D721Med (cell line): ENCODE measurements at regions not wholly inside any gene's neighbourhood (a gene's known extent, or its start where the extent isn't known, plus 50 kb on each side); places are given as distances from the start of the nearest gene placed in this dataset.

Source experiments
- DNase-seq: peaks from one replicate; pipeline ENCODE4 v3.0.0; 2011; ENCODE audit warnings: low spot score; ENCODE audit not compliant: insufficient read length
- FAIRE-seq: peaks from 2 replicates; lab custom pipeline; 2011; peaks lifted over from hg19 to GRCh38; lab: Jason Lieb, UNC
- CTCF ChIP-seq: IDR thresholded peaks from 2 replicates; pipeline ENCODE4 v1.5.1; 2012; ENCODE audit warnings: mild to moderate bottlenecking, control low read depth; ENCODE audit not compliant: insufficient read depth; ENCODE audit errors: missing control alignments

DNA sequence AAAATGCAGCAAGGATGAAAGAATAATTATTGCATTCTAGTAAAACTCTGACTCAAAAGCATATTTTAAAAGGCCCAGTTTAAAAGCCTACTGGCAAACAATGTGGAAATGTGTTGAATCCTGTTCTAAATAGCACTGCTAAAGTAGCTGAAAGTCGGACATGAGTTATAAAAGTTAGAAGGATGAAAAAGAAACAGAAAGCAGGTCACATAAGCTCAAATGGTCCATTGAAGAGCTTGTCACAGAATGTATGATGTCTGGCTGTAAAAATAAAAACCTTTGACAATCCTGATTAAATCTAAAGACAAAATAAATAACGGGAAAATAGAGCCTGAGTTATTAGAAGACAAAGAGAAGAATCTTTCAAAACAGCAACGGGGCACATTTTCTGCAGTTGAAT is 218.6 kb upstream of the UFL1 start:
- DNase-seq (no peak), FAIRE-seq (no peak)
- no peak for TF ChIP-seq CTCF

GRCh38 chr6:96304997-96305396 is 216.6 kb upstream of the UFL1 start:
- DNase-seq, result no peak
- no peak for TF ChIP-seq CTCF
- no peak for FAIRE-seq

DNA sequence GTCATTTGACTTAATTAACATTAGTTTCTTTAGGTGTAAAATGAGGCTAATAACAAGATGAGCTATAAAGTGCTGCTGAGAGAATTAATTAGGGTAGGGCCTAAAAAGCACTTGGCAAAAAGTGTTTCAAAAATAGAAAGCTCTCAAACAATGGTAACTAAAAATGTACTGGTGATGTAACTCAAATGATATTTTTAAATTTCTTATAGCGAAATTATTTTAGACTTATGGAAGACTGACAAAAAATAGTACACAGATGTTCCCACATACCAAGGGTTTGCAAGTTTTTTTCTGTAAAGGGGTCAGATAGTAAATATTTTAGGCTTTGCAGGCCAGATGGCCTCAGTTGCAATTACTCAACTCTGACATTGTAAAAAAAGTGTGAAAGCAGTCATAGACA is 190.7 kb upstream of the UFL1 start:
- no peak for FAIRE-seq
- no peak for DNase-seq
- no peak for TF ChIP-seq CTCF

GRCh38 chr6:96340164-96340563 is 181.4 kb upstream of the UFL1 start:
- TF ChIP-seq CTCF, result no peak
- DNase-seq (no peak), FAIRE-seq (no peak)

DNA sequence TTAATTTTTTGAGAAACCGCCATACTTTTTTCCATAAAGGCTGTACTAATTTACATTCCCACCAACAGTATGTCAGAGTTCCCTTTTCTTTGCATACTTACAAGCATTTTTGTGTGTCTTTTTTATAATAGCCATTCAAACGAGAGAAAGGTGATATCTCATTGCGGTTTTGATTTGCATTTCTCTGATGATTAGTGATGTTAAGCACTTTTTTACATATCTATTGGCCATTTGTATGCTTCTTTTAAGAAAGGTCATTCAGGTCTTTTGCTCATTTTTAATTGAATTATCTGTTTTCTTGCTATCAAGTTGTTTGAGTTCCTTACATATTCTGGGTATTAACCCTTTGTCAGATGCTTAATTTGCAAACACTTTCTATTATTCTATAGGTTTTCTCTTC is 176.1 kb upstream of the UFL1 start:
- no peak for TF ChIP-seq CTCF
- FAIRE-seq (no peak), DNase-seq (no peak)

DNA sequence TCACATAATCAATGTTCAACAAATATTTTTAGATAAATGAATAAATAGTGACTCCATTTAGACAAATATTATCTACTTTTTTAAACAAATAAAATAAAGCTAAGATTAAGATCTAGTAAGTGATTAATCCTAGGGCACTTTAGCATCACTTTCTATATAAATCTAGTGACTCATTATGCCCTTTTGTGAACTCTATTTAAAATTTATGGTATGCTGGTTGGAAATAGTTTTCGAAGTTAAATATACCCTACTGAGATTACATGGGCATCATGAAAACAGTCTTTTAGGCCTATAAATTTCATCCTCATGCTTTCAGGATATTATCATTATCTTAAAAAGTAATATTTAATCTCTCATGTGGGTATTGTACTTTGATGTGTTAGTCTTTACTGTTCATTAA is 140.4 kb upstream of the UFL1 start:
- DNase-seq (no peak), FAIRE-seq (no peak)
- no peak for TF ChIP-seq CTCF

DNA sequence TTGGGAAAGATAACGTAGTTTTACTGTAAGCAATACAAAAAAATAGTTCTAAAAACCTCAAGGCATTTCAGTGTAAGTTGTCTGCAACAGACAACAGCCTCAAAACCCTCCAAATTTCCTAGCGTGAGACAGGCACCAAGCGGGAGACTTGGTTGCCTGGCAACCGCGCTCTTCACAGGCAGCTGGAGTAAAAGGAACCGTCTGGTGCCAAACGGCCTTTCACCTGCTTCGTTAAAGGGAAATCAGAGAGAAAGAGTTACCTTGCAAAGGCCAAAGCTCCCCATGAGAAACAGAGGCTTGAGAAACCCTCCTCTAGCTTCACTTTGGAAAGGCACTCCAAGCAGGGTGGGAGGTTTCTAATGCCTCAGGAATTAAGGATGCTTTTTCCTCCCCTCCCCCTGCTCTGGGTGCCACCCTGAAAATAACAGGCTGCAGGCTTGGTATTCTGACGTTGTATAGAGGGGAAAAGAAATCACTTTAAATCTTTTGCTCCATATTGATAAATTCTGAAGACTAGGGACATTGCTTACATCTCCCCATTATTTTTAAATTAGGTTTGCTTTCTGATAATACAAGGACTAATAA is 129.7 kb upstream of the UFL1 start:
- DNase-seq (no peak), FAIRE-seq (no peak)
- no peak for TF ChIP-seq CTCF
